Thyroid gland (tissue), 4 donors: ENCODE measurements at regions not wholly inside any gene's neighbourhood (a gene's known extent, or its start where the extent isn't known, plus 50 kb on each side); places are given as distances from the start of the nearest gene placed in this dataset.

ENCODE experiments used
- POLR2A ChIP-seq, 2 donors: fragments of 450-650 bp; IDR thresholded peaks; one replicate each; pipeline ENCODE4 v1.6.1; 2017; ENCODE audit warnings: antibody characterized with exemption in 2 of 2, mild to moderate bottlenecking in 2 of 2, moderate library complexity in 1 of 2
- TF ChIP-seq, protein P1 (sequence below), 6 experiments: fragments of 200-600 bp in 3 of 6; fragments of 450-650 bp in 3 of 6; sonication (generic) in 3 of 6; IDR thresholded peaks; one replicate each; pipeline ENCODE4 v1.5.1; 2016 to 2019; ENCODE audit warnings: antibody characterized with exemption in 6 of 6, mild to moderate bottlenecking in 2 of 6, inconsistent platforms in 1 of 6, moderate library complexity in 1 of 6

DNA sequence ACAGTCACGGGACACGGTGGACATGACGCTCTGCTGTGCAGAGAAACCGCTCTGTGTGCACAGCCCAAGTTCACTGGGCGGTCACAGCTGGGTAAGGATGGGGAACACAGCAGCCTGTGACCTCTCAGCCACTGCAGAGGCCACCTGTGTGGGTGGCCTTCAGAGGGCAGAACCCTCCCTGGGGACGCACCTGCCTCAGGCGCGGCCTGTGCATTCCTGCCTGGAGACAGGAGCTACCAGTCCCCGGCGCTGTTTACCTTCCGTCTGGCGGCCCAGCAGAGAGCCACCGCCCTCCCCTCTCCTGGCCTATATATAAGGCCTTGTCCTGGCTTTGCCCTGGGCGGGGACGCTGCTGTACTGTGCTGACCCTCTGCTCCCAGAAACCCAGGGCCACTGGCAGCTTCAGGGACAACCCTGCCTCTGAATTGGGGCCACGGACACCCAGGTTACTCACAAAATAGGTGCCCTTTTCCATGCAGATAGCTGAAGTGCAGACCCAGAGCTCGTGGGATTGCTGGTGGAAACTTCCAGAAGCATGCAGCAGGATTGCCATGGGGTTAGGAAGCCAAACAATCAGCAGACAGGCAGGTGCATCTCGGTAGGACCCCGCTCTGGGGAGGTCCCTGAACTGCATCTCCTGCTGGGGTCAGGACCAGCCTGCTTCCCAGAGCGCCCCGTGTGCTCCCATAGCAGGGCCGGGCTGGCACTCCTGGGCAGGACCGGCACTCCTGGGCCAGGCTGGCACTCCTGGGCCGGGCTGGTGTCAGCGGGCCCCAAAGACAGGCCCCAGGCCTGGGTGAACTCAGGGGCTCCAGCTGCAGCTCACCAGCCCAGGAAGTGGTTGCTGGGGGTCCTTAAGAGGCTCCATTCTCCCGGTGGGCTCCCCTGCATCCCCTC lies 83.6 kb downstream of the SIK1 start:
- TF ChIP-seq, protein P1, sequence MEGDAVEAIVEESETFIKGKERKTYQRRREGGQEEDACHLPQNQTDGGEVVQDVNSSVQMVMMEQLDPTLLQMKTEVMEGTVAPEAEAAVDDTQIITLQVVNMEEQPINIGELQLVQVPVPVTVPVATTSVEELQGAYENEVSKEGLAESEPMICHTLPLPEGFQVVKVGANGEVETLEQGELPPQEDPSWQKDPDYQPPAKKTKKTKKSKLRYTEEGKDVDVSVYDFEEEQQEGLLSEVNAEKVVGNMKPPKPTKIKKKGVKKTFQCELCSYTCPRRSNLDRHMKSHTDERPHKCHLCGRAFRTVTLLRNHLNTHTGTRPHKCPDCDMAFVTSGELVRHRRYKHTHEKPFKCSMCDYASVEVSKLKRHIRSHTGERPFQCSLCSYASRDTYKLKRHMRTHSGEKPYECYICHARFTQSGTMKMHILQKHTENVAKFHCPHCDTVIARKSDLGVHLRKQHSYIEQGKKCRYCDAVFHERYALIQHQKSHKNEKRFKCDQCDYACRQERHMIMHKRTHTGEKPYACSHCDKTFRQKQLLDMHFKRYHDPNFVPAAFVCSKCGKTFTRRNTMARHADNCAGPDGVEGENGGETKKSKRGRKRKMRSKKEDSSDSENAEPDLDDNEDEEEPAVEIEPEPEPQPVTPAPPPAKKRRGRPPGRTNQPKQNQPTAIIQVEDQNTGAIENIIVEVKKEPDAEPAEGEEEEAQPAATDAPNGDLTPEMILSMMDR (IDR thresholded peaks at IDR 0.05) = no peak
- TF ChIP-seq POLR2A (IDR thresholded peaks at IDR 0.05) = peak in 1 of 2 donors; percentile 41
